Epidermal melanocyte (primary cell): ENCODE measurements at regions not wholly inside any gene's neighbourhood (a gene's known extent, or its start where the extent isn't known, plus 50 kb on each side); places are given as distances from the start of the nearest gene placed in this dataset.

ENCODE experiments used
- DNase-seq: peaks from one replicate; pipeline ENCODE4 v3.0.0; 2011; ENCODE audit warnings: low spot score; ENCODE audit not compliant: insufficient read length

GRCh38 chr17:51541215-51541614 is 280.9 kb downstream of the UTP18 start:
- DNase-seq = no peak

- no peak for DNase-seq
Observed at GRCh38 chr17:51546114-51546513, 285.8 kb downstream of the UTP18 start.

- DNase-seq = no peak
Observed at GRCh38 chr17:51548125-51548524, 287.8 kb downstream of the UTP18 start.

GRCh38 chr17:51555153-51555552 is 294.8 kb downstream of the UTP18 start:
- no peak for DNase-seq

GRCh38 chr17:51559778-51560177 is 299.4 kb downstream of the UTP18 start:
- no peak for DNase-seq

GRCh38 chr17:51560398-51560797 is 300.1 kb downstream of the UTP18 start:
- DNase-seq = no peak

GRCh38 chr17:51563961-51564360 is 303.6 kb downstream of the UTP18 start:
- DNase-seq = no peak

GRCh38 chr17:51572115-51572514 is 311.8 kb downstream of the UTP18 start:
- no peak for DNase-seq
